HepG2 (cell line): ENCODE measurements at regions not wholly inside any gene's neighbourhood (a gene's known extent, or its start where the extent isn't known, plus 50 kb on each side); places are given as distances from the start of the nearest gene placed in this dataset.
A peak's percentile ranks its signal among the peaks of the same experiment; 100 is the strongest.

Experiments
- ATAC-seq: fragments of 200-7000 bp; cut with Tn5 transposase; 3 replicates; pipeline ENCODE4 v1.9.1; 2020; ENCODE audit warnings: mild to moderate bottlenecking, moderate library complexity
- BruUV-seq: library from RNA; stranded (reverse); fragments of 400-500 nt; replicated peaks from 2 replicates; lab custom pipeline; 2021; lab: Mats Ljungman, UMichigan
- CTCF ChIA-PET: fragments of 300-600 bp; formaldehyde crosslinking; extraction: SDS; loops from one replicate; lab custom pipeline; 2021; ENCODE audit warnings: low total read pairs, inconsistent platforms, low intra/inter-chr PET ratio; lab: Yijun Ruan, JAX
- POLR2A ChIA-PET: fragments of 350-600 bp; sonication (Branson Sonifier 250); formaldehyde crosslinking; loops from one replicate; lab custom pipeline; 2020; ENCODE audit warnings: antibody characterized with exemption, inconsistent platforms; lab: Yijun Ruan, JAX
- DNase-seq: peaks from one replicate; pipeline ENCODE4 v3.0.0-alpha.2; 2015; ENCODE audit warnings: low spot score
- FAIRE-seq: peaks from 3 replicates; lab custom pipeline; 2011; peaks lifted over from hg19 to GRCh38; lab: Jason Lieb, UNC
- H2AFZ ChIP-seq: one replicate; pipeline ENCODE4 v1.6.1; 2011; ENCODE audit warnings: low read length, inconsistent platforms
- H3K27ac ChIP-seq: fragments of 300-600 bp; 3 replicates; pipeline ENCODE4 v1.8.0; 2011; ENCODE audit warnings: mixed run types, mild to moderate bottlenecking, mixed read lengths, low read length, inconsistent platforms; ENCODE audit not compliant: insufficient read depth; ENCODE audit errors: extremely low read length
- H3K27me3 ChIP-seq, 2 experiments: fragments of 200-600 bp in 1 of 2; 2 replicates in 1 of 2; 3 replicates in 1 of 2; pipeline versions ENCODE4 v1.6.0 to v1.8.0; 2011; ENCODE audit warnings: low read length in 2 of 2, mild to moderate bottlenecking in 2 of 2, moderate library complexity in 2 of 2, inconsistent platforms in 1 of 2; ENCODE audit not compliant: insufficient read depth in 2 of 2, control insufficient read depth in 1 of 2
- H3K36me3 ChIP-seq, 2 experiments: fragments of 200-600 bp in 1 of 2; replicated peaks in 1 of 2; 2 replicates in 1 of 2; 3 replicates in 1 of 2; pipeline versions ENCODE4 v1.5.1 to v1.8.0; 2011; ENCODE audit warnings: low read length in 2 of 2, inconsistent platforms in 1 of 2; ENCODE audit not compliant: insufficient read depth in 2 of 2, control insufficient read depth in 1 of 2
- H3K4me1 ChIP-seq: 2 replicates; pipeline ENCODE4 v1.5.1; 2012; ENCODE audit warnings: low read length, inconsistent platforms; ENCODE audit not compliant: insufficient read depth
- H3K4me2 ChIP-seq: 2 replicates; pipeline ENCODE4 v1.6.0; 2011; ENCODE audit warnings: low read depth, low read length, inconsistent platforms
- H3K4me3 ChIP-seq, 3 experiments: fragments of 200-600 bp in 1 of 3; sonication (generic), shearing (Covaris generic) in 1 of 3; replicated peaks in 1 of 3; 2 replicates each; pipeline ENCODE4 v1.5.1; 2011 to 2016; ENCODE audit warnings: low read length in 3 of 3, inconsistent platforms in 2 of 3, low read depth in 2 of 3, mild to moderate bottlenecking in 2 of 3, control low read depth in 1 of 3, mixed read lengths in 1 of 3; ENCODE audit not compliant: insufficient read depth in 1 of 3
- H3K79me2 ChIP-seq: one replicate; pipeline ENCODE4 v1.6.1; 2011; ENCODE audit warnings: low read length, inconsistent platforms; ENCODE audit not compliant: insufficient read depth
- H3K9ac ChIP-seq: 2 replicates; pipeline ENCODE4 v1.6.0; 2011; ENCODE audit warnings: mild to moderate bottlenecking, low read depth, low read length, inconsistent platforms; ENCODE audit not compliant: insufficient read depth
- H3K9me3 ChIP-seq: 2 replicates; pipeline ENCODE4 v1.5.1; 2012; ENCODE audit warnings: mild to moderate bottlenecking, low read length
- H4K20me1 ChIP-seq: 2 replicates; pipeline ENCODE4 v1.6.0; 2011; ENCODE audit warnings: inconsistent platforms, mild to moderate bottlenecking, low read length, moderate library complexity; ENCODE audit not compliant: insufficient read depth
- DPF2 ChIP-seq: sonication (generic); formaldehyde crosslinking; IDR thresholded peaks from 2 replicates; pipeline ENCODE4 v1.4.0; 2020; ENCODE audit warnings: mild to moderate bottlenecking, low read depth, missing genetic modification reagents, borderline replicate concordance
- HMGXB3 ChIP-seq: sonication (generic); formaldehyde crosslinking; IDR thresholded peaks from 2 replicates; pipeline ENCODE4 v1.4.0; 2020; ENCODE audit warnings: missing genetic modification reagents, borderline replicate concordance
- HOXA5 ChIP-seq: sonication (generic); formaldehyde crosslinking; IDR thresholded peaks from 2 replicates; pipeline ENCODE4 v1.4.0; 2020; ENCODE audit warnings: missing genetic modification reagents
- HOXD1 ChIP-seq: sonication (generic); formaldehyde crosslinking; IDR thresholded peaks from 2 replicates; pipeline ENCODE4 v1.5.0; 2020; ENCODE audit warnings: missing genetic modification reagents
- IRF2 ChIP-seq: IDR thresholded peaks from 2 replicates; pipeline ENCODE4 v1.6.1; 2018; ENCODE audit warnings: missing genetic modification reagents, missing compliant biosample characterization
- MYC ChIP-seq: sonication (generic); formaldehyde crosslinking; IDR thresholded peaks from 2 replicates; pipeline ENCODE4 v1.9.0; 2021; ENCODE audit warnings: missing genetic modification reagents, borderline replicate concordance
- POGZ ChIP-seq: sonication (generic); formaldehyde crosslinking; IDR thresholded peaks from 2 replicates; pipeline ENCODE4 v1.4.0; 2020; ENCODE audit warnings: mild to moderate bottlenecking, missing genetic modification reagents
- STAG1 ChIP-seq: sonication (generic); formaldehyde crosslinking; IDR thresholded peaks from 2 replicates; pipeline ENCODE4 v1.4.0; 2020; ENCODE audit warnings: missing genetic modification reagents
- TBX3 ChIP-seq: fragments of 450-650 bp; IDR thresholded peaks from 2 replicates; pipeline ENCODE4 v1.6.1; 2017; ENCODE audit warnings: antibody characterized with exemption, mild to moderate bottlenecking, inconsistent platforms, borderline replicate concordance
- TCF7L2 ChIP-seq: IDR thresholded peaks from 2 replicates; pipeline ENCODE4 v1.6.1; 2011; ENCODE audit warnings: mild to moderate bottlenecking, low read depth, low read length, moderate library complexity
- ZBTB46 ChIP-seq: sonication (generic); formaldehyde crosslinking; IDR thresholded peaks from 2 replicates; pipeline ENCODE4 v1.4.0; 2020; ENCODE audit warnings: mild to moderate bottlenecking, missing genetic modification reagents, borderline replicate concordance
- ZFP1 ChIP-seq: IDR thresholded peaks from 2 replicates; pipeline ENCODE4 v1.6.1; 2016
- ZNF17 ChIP-seq: sonication (generic); formaldehyde crosslinking; IDR thresholded peaks from 2 replicates; pipeline ENCODE4 v1.5.0; 2020; ENCODE audit warnings: mild to moderate bottlenecking, missing genetic modification reagents
- ZNF24 ChIP-seq: fragments of 450-650 bp; IDR thresholded peaks from 2 replicates; pipeline ENCODE4 v1.6.1; 2017; ENCODE audit warnings: antibody characterized with exemption, mild to moderate bottlenecking
- ZNF34 ChIP-seq: sonication (generic); formaldehyde crosslinking; IDR thresholded peaks from 2 replicates; pipeline ENCODE4 v1.4.0; 2020; ENCODE audit warnings: mild to moderate bottlenecking, missing genetic modification reagents, borderline replicate concordance
- ZNF713 ChIP-seq: sonication (generic); formaldehyde crosslinking; IDR thresholded peaks from 2 replicates; pipeline ENCODE4 v1.4.0; 2020; ENCODE audit warnings: mild to moderate bottlenecking, missing genetic modification reagents
- ZNF777 ChIP-seq: sonication (generic); formaldehyde crosslinking; IDR thresholded peaks from 2 replicates; pipeline ENCODE4 v1.4.0; 2020; ENCODE audit warnings: missing genetic modification reagents
- WGBS: methylation state at CpG from one replicate; pipeline ENCODE4 v1.1.6; 2017; ENCODE audit warnings: low lambda C conversion rate; 5-methylcytosine and 5-hydroxymethylcytosine counted together
- in situ Hi-C: cut with HindIII; loops from 2 replicates; pipeline ENCODE4 v1.10.0; 2017; ENCODE audit warnings: low pct_unique_long_range_greater_than_20kb; ENCODE audit not compliant: extremely low pct_ligation_motif_present
- intact Hi-C: fragments of 100-400 bp; cut with micrococcal nuclease; formaldehyde crosslinking; loops from one replicate; pipeline ENCODE4 v1.10.0; 2022; ENCODE audit not compliant: unreplicated experiment

- peak overlapping the region; percentile 94 for H3K27ac ChIP-seq
- ChIA-PET CTCF (interaction anchor here (1.0 to 1.5 kb wide), 3 partner anchors 52 to 395 kb away, joined by 3 to 4 read pairs (median 3); no protein-coding TSS in a partner anchor), POLR2A (interaction anchor here (1.1 to 4.1 kb wide), 19 partner anchors 24 to 388 kb away, joined by 3 to 58 read pairs (median 8); partner anchors contain the start of genes AUH and NFIL3)
- no TSS peak for BruUV-seq
- peak overlapping the region; percentile 84 for H3K4me2 ChIP-seq
- 8% methylated on average over 11 of the region's 22 CpGs for WGBS
- no peaks in the 10 kb centered on the region for H3K27me3 ChIP-seq
- peak; percentile 77 for FAIRE-seq
- no peaks in the 10 kb centered on the region for H3K9me3 ChIP-seq
- H2AFZ ChIP-seq, result no peak overlapping the region
- DNase-seq, result peak; percentile 91
- no peaks in the 10 kb centered on the region for H3K36me3 ChIP-seq
- ATAC-seq, result peak; percentile 68
- H3K9ac ChIP-seq, result peak overlapping the region; percentile 75
- peak overlapping the region; percentile 1 to 60 (median 7); a peak in 5 of 6 replicates for H3K4me3 ChIP-seq
- intact Hi-C loops, result loop anchor here (1.0 to 5.0 kb wide), 4 partner anchors 33 to 640 kb away; no protein-coding TSS in a partner anchor
- peaks cover 62% of the 10 kb centered on the region for H3K4me1 ChIP-seq
- H3K79me2 ChIP-seq, result peaks cover 5% of the 10 kb centered on the region
- in situ Hi-C loops, result no loop called here
- no peaks in the 10 kb centered on the region for H4K20me1 ChIP-seq
- TF ChIP-seq ZNF24 (no peak), HMGXB3 (CRISPR knock-in tag) (0 out of 2 replicates have a peak, but pooled peaks have one; percentile 2), IRF2 (peak; percentile 84), DPF2 (CRISPR knock-in tag) (no peak), ZNF34 (CRISPR knock-in tag) (0 out of 2 replicates have a peak, but pooled peaks have one; percentile 5), TBX3 (no peak), HOXD1 (CRISPR knock-in tag) (peak; percentile 66; the same call in 1 of the 2 replicates), ZFP1 (CRISPR knock-in tag) (peak; percentile 4; the same call in 1 of the 2 replicates), ZNF17 (CRISPR knock-in tag) (no peak), HOXA5 (peak; percentile 86), STAG1 (CRISPR knock-in tag) (peak; percentile 46), ZBTB46 (CRISPR knock-in tag) (no peak), TCF7L2 (no peak), ZNF713 (CRISPR knock-in tag) (0 out of 2 replicates have a peak, but pooled peaks have one; percentile 13), MYC (CRISPR knock-in tag) (peak; percentile 86), ZNF777 (CRISPR knock-in tag) (0 out of 2 replicates have a peak, but pooled peaks have one; percentile 21), POGZ (peak; percentile 38; the same call in 1 of the 2 replicates)
Measured at GRCh38 chr9:91037511-91038482, 236.2 kb downstream of the SYK start.
